Left lung (tissue), 4 donors: ENCODE measurements at regions not wholly inside any gene's neighbourhood (a gene's known extent, or its start where the extent isn't known, plus 50 kb on each side); places are given as distances from the start of the nearest gene placed in this dataset.

Source experiments
- ATAC-seq: fragments of 200-7000 bp; cut with Tn5 transposase; one replicate; pipeline ENCODE4 v1.9.1; 2020; ENCODE audit warnings: moderate library complexity
- DNase-seq, 4 donors: peaks; one replicate each; pipeline ENCODE4 v3.0.0-alpha.2; 2013 to 2020
- H3K27ac ChIP-seq, 2 donors: fragments of 200-600 bp; sonication (generic) in 1 of 2; one replicate each; pipeline versions ENCODE4 v1.5.0 to v1.8.0; 2020 to 2021
- H3K27me3 ChIP-seq, 2 donors: fragments of 200-600 bp; sonication (generic) in 1 of 2; one replicate each; pipeline versions ENCODE4 v1.5.0 to v1.8.0; 2020 to 2021
- H3K36me3 ChIP-seq, 2 donors: fragments of 200-600 bp; sonication (generic) in 1 of 2; one replicate each; pipeline versions ENCODE4 v1.5.0 to v1.8.0; 2020 to 2021
- H3K4me1 ChIP-seq, 2 donors: fragments of 200-600 bp; one replicate each; pipeline ENCODE4 v1.8.0; 2021
- H3K4me3 ChIP-seq, 2 donors: fragments of 200-600 bp; sonication (generic) in 1 of 2; one replicate each; pipeline versions ENCODE4 v1.5.0 to v1.8.0; 2020 to 2021; ENCODE audit warnings: mild to moderate bottlenecking in 1 of 2
- H3K9me3 ChIP-seq, 2 donors: fragments of 200-600 bp; sonication (generic) in 1 of 2; one replicate each; pipeline versions ENCODE4 v1.5.0 to v1.8.0; 2020 to 2021
- CTCF ChIP-seq, 2 donors: fragments of 200-600 bp; sonication (generic) in 1 of 2; IDR thresholded peaks; one replicate each; pipeline versions ENCODE4 v1.5.0 to v1.8.0; 2021; ENCODE audit warnings: antibody characterized with exemption in 2 of 2
- intact Hi-C, 2 donors: fragments of 100-400 bp; cut with DNase I; formaldehyde crosslinking; loops; one replicate each; pipeline versions ENCODE4 v1.11.2 to v1.14.2; 2022
- donor health status: DM: no; HTN: yes; CAD: no.
- donor health status: DM: no; HTN: no; CAD: no.

- no peak for DNase-seq
- no peak for ATAC-seq
- no peaks in the 10 kb centered on the region for H3K9me3 ChIP-seq
- no peak for TF ChIP-seq CTCF (IDR thresholded peaks at IDR 0.05)
- H3K27ac ChIP-seq, result no peak overlapping the region
- no peaks in the 10 kb centered on the region for H3K36me3 ChIP-seq
- H3K27me3 ChIP-seq, result no peaks in the 10 kb centered on the region
- H3K4me3 ChIP-seq, result no peak overlapping the region
- intact Hi-C loops, result no loop called here
- H3K4me1 ChIP-seq, result no peaks in the 10 kb centered on the region
These were observed 733.7 kb upstream of the FRG1 start for GRCh38 chr4:189206953-189207352.

- H3K4me3 ChIP-seq, result no peak overlapping the region
- H3K36me3 ChIP-seq, result no peaks in the 10 kb centered on the region
- H3K4me1 ChIP-seq, result no peaks in the 10 kb centered on the region
- ATAC-seq (no peak), DNase-seq (no peak)
- no peak overlapping the region for H3K27ac ChIP-seq
- no peak for TF ChIP-seq CTCF (IDR thresholded peaks at IDR 0.05)
- no peaks in the 10 kb centered on the region for H3K9me3 ChIP-seq
- H3K27me3 ChIP-seq, result no peaks in the 10 kb centered on the region
- intact Hi-C loops, result no loop called here
These were observed 732.8 kb upstream of the FRG1 start for GRCh38 chr4:189207872-189208271.

GRCh38 chr4:189215574-189215973, 725.1 kb upstream of the FRG1 start:
- no peak for ATAC-seq
- Histone ChIP-seq H3K36me3 (no peaks in the 10 kb centered on the region), H3K4me1 (no peaks in the 10 kb centered on the region), H3K4me3 (no peak overlapping the region), H3K27me3 (no peaks in the 10 kb centered on the region), H3K9me3 (no peaks in the 10 kb centered on the region), H3K27ac (no peak overlapping the region)
- no peak for TF ChIP-seq CTCF (IDR thresholded peaks at IDR 0.05)
- intact Hi-C loops, result no loop called here
- DNase-seq, result no peak

- DNase-seq (no peak), ATAC-seq (no peak)
- Histone ChIP-seq H3K9me3 (no peaks in the 10 kb centered on the region), H3K27ac (no peak overlapping the region), H3K4me1 (no peaks in the 10 kb centered on the region), H3K27me3 (no peaks in the 10 kb centered on the region), H3K36me3 (no peaks in the 10 kb centered on the region), H3K4me3 (no peak overlapping the region)
- no peak for TF ChIP-seq CTCF (IDR thresholded peaks at IDR 0.05)
- intact Hi-C loops, result no loop called here
These were observed 719.0 kb upstream of the FRG1 start for GRCh38 chr4:189221691-189222090.

GRCh38 chr4:189228726-189229125, 711.9 kb upstream of the FRG1 start:
- no peaks in the 10 kb centered on the region for H3K36me3 ChIP-seq
- H3K4me3 ChIP-seq, result no peak overlapping the region
- H3K27ac ChIP-seq, result no peak overlapping the region
- H3K9me3 ChIP-seq, result no peaks in the 10 kb centered on the region
- H3K27me3 ChIP-seq, result no peaks in the 10 kb centered on the region
- no peak for TF ChIP-seq CTCF (IDR thresholded peaks at IDR 0.05)
- DNase-seq (no peak), ATAC-seq (no peak)
- intact Hi-C loops, result no loop called here
- no peaks in the 10 kb centered on the region for H3K4me1 ChIP-seq
